Inferior parietal cortex (tissue), 1 donor: ENCODE measurements at regions not wholly inside any gene's neighbourhood (a gene's known extent, or its start where the extent isn't known, plus 50 kb on each side); places are given as distances from the start of the nearest gene placed in this dataset.
A peak's percentile ranks its signal among the peaks of the same experiment; 100 is the strongest.

Experiments used
- DNase-seq: peaks from one replicate; pipeline ENCODE4 v3.0.0-alpha.2; 2016; ENCODE audit errors: extremely low spot score

- no peak for DNase-seq
These were observed 850.9 kb downstream of the USP25 start for GRCh38 chr21:16580661-16581060.

- no peak for DNase-seq
These were observed 853.8 kb downstream of the USP25 start for GRCh38 chr21:16583556-16583955.

GRCh38 chr21:16584756-16585155 is 855.0 kb downstream of the USP25 start:
- no peak for DNase-seq

GRCh38 chr21:16585896-16586295 is 856.1 kb downstream of the USP25 start:
- DNase-seq, result no peak

- DNase-seq, result peak; percentile 90
These were observed 857.4 kb downstream of the USP25 start for GRCh38 chr21:16587141-16587581.

GRCh38 chr21:16587681-16588375 is 858.0 kb downstream of the USP25 start:
- DNase-seq, result peak; percentile 63

- DNase-seq, result peak; percentile 85
These were observed 858.7 kb downstream of the USP25 start for GRCh38 chr21:16588433-16588860.

GRCh38 chr21:16589006-16589898 is 859.5 kb downstream of the USP25 start:
- peak; percentile 54 for DNase-seq

GRCh38 chr21:16590186-16590585 is 860.4 kb downstream of the USP25 start:
- DNase-seq, result peak; percentile 59

GRCh38 chr21:16590641-16591292 is 861.0 kb downstream of the USP25 start:
- peak; percentile 51 for DNase-seq

- peak; percentile 53 for DNase-seq
These were observed 862.6 kb downstream of the USP25 start for GRCh38 chr21:16592381-16592780.

- DNase-seq, result no peak
These were observed 864.4 kb downstream of the USP25 start for GRCh38 chr21:16594191-16594590.

- DNase-seq, result no peak
These were observed 866.6 kb downstream of the USP25 start for GRCh38 chr21:16596369-16596768.

- no peak for DNase-seq
These were observed 868.0 kb downstream of the USP25 start for GRCh38 chr21:16597753-16598152.

GRCh38 chr21:16605597-16605996 is 875.8 kb downstream of the USP25 start:
- peak; percentile 66 for DNase-seq

- DNase-seq, result no peak
These were observed 876.5 kb downstream of the USP25 start for GRCh38 chr21:16606271-16606670.

- DNase-seq, result no peak
These were observed 878.5 kb downstream of the USP25 start for GRCh38 chr21:16608209-16608830.

- no peak for DNase-seq
These were observed 889.5 kb downstream of the USP25 start for GRCh38 chr21:16619281-16619680.

GRCh38 chr21:16620786-16621320 is 891.1 kb downstream of the USP25 start:
- DNase-seq, result no peak

GRCh38 chr21:16624479-16625118 is 888.2 kb upstream of the CXADR start:
- no peak for DNase-seq

GRCh38 chr21:16625491-16625890 is 887.4 kb upstream of the CXADR start:
- DNase-seq, result no peak
